D721Med (cell line): ENCODE measurements at regions not wholly inside any gene's neighbourhood (a gene's known extent, or its start where the extent isn't known, plus 50 kb on each side); places are given as distances from the start of the nearest gene placed in this dataset.

Experiments
- DNase-seq: peaks from one replicate; pipeline ENCODE4 v3.0.0; 2011; ENCODE audit warnings: low spot score; ENCODE audit not compliant: insufficient read length
- FAIRE-seq: peaks from 2 replicates; lab custom pipeline; 2011; peaks lifted over from hg19 to GRCh38; lab: Jason Lieb, UNC
- CTCF ChIP-seq: IDR thresholded peaks from 2 replicates; pipeline ENCODE4 v1.5.1; 2012; ENCODE audit warnings: mild to moderate bottlenecking, control low read depth; ENCODE audit not compliant: insufficient read depth; ENCODE audit errors: missing control alignments

GRCh38 chr3:13191016-13191415, 117.8 kb upstream of the IQSEC1 start:
- no peak for DNase-seq
- no peak for TF ChIP-seq CTCF
- no peak for FAIRE-seq

- DNase-seq (no peak), FAIRE-seq (no peak)
- TF ChIP-seq CTCF = no peak
Measured at GRCh38 chr3:13190378-13190765, 117.1 kb upstream of the IQSEC1 start.

GRCh38 chr3:13189639-13190377, 116.6 kb upstream of the IQSEC1 start:
- TF ChIP-seq CTCF = no peak
- FAIRE-seq = no peak
- no peak for DNase-seq

- TF ChIP-seq CTCF = no peak
- no peak for FAIRE-seq
- DNase-seq = no peak
Measured at GRCh38 chr3:13188975-13189374, 115.7 kb upstream of the IQSEC1 start.

- DNase-seq = no peak
- TF ChIP-seq CTCF = no peak
- FAIRE-seq = no peak
Measured at GRCh38 chr3:13188181-13188779, 115.1 kb upstream of the IQSEC1 start.

- no peak for FAIRE-seq
- DNase-seq = no peak
- no peak for TF ChIP-seq CTCF
Measured at GRCh38 chr3:13187593-13187992, 114.4 kb upstream of the IQSEC1 start.

- no peak for DNase-seq
- no peak for FAIRE-seq
- no peak for TF ChIP-seq CTCF
Measured at GRCh38 chr3:13186435-13186815, 113.2 kb upstream of the IQSEC1 start.
